ENCODE measurements at regions not wholly inside any gene's neighbourhood (a gene's known extent, or its start where the extent isn't known, plus 50 kb on each side); places are given as distances from the start of the nearest gene placed in this dataset.

DNA sequence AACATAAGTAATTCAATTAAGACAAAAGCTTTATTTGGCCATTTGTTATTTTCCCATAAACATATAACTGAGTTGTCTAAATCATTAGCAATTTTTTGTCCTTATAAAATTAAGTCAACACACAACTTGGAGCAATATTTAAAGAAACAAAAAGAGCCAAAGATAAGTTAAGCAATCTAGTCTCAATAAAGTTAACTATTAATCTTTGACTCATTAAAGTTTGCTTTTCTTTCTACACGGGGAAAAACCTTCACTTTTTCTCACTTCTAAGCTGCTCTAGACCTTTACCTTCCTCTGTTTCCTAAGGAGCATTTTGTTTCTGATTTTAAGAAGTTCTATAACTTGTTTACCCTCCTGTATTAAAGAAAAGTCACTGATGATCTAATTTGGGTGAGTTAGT, 867.1 kb upstream of the PHF14 start:
- TF ChIP-seq EZH2 (IDR thresholded peaks at IDR 0.05; ENCODE audit: low read length): no peak
- TF ChIP-seq, protein P1, sequence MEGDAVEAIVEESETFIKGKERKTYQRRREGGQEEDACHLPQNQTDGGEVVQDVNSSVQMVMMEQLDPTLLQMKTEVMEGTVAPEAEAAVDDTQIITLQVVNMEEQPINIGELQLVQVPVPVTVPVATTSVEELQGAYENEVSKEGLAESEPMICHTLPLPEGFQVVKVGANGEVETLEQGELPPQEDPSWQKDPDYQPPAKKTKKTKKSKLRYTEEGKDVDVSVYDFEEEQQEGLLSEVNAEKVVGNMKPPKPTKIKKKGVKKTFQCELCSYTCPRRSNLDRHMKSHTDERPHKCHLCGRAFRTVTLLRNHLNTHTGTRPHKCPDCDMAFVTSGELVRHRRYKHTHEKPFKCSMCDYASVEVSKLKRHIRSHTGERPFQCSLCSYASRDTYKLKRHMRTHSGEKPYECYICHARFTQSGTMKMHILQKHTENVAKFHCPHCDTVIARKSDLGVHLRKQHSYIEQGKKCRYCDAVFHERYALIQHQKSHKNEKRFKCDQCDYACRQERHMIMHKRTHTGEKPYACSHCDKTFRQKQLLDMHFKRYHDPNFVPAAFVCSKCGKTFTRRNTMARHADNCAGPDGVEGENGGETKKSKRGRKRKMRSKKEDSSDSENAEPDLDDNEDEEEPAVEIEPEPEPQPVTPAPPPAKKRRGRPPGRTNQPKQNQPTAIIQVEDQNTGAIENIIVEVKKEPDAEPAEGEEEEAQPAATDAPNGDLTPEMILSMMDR (optimal IDR thresholded peaks at IDR 0.05 in 1 of 3, IDR thresholded peaks at IDR 0.05 in 1 of 3, conservative IDR thresholded peaks at IDR 0.05 in 1 of 3; ENCODE audit: extremely low read depth in 1 of 3, insufficient read depth in 2 of 3, low read length in 3 of 3): no peak
- Histone ChIP-seq H3K36me3 (ENCODE audit: control insufficient read depth in 2 of 2, extremely low read depth in 1 of 2, insufficient read depth in 2 of 2, low read length in 2 of 2) (no peaks in the 10 kb centered on the region), H3K4me2 (ENCODE audit: control insufficient read depth, extremely low read depth, insufficient read depth, low read depth, low read length) (no peak overlapping the region), H3K9me3 (ENCODE audit: control insufficient read depth, low read depth, low read length) (no peaks in the 10 kb centered on the region), H2AFZ (ENCODE audit: control insufficient read depth, low read length) (no peak overlapping the region), H3K4me3 (ENCODE audit: control insufficient read depth in 2 of 3, extremely low read depth in 1 of 3, insufficient read depth in 2 of 3, low read depth in 1 of 3, low read length in 3 of 3) (no peak overlapping the region), H3K27me3 (ENCODE audit: control insufficient read depth, extremely low read depth, insufficient read depth, low read length) (no peaks in the 10 kb centered on the region), H3K27ac (ENCODE audit: control insufficient read depth, insufficient read depth, low read length) (no peak overlapping the region), H3K4me1 (ENCODE audit: control insufficient read depth, extremely low read depth, insufficient read depth, low read length) (no peaks in the 10 kb centered on the region), H3K9ac (ENCODE audit: control insufficient read depth, extremely low read depth, insufficient read depth, low read length) (no peak overlapping the region), H3K79me2 (ENCODE audit: control insufficient read depth, insufficient read depth, low read length) (no peaks in the 10 kb centered on the region), H4K20me1 (ENCODE audit: control insufficient read depth, extremely low read depth, insufficient read depth, low read length) (no peaks in the 10 kb centered on the region), H3K9me1 (ENCODE audit: control insufficient read depth, extremely low read depth, insufficient read depth, low read length) (no peaks in the 10 kb centered on the region)
- no peak for DNase-seq (ENCODE audit: low read depth, low spot score)
- FAIRE-seq: no peak
- dilution Hi-C loops (cut with MboI; ENCODE audit: extremely low pct_ligation_motif_present, low sequenced_read_pairs): no loop called here

DNA sequence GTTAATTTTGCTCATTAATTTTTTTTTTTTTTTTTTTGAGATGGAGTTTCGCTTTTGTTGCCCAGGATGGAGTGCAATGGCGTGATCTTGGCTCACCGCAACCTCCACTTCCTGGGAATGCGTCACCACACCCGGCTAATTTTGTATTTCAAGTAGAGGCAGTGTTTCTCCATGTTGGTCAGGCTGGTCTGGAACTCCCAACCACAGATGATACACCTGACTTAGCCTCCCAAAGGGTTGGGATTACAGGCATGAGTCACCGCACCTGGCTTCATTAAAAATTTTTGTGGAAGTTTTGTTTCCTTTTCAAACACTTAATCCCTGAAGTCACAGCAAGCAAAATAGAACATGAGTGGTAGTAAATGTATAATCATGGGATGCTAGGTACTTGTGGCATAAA, 857.2 kb upstream of the PHF14 start:
- dilution Hi-C loops (cut with MboI; ENCODE audit: extremely low pct_ligation_motif_present, low sequenced_read_pairs): no loop called here
- H2AFZ ChIP-seq (ENCODE audit: control insufficient read depth, low read length): no peak overlapping the region
- no peaks in the 10 kb centered on the region for H3K27me3 ChIP-seq (ENCODE audit: control insufficient read depth, extremely low read depth, insufficient read depth, low read length)
- no peaks in the 10 kb centered on the region for H3K9me3 ChIP-seq (ENCODE audit: control insufficient read depth, low read depth, low read length)
- no peak overlapping the region for H3K4me3 ChIP-seq (ENCODE audit: control insufficient read depth in 2 of 3, extremely low read depth in 1 of 3, insufficient read depth in 2 of 3, low read depth in 1 of 3, low read length in 3 of 3)
- FAIRE-seq: no peak
- H3K4me1 ChIP-seq (ENCODE audit: control insufficient read depth, extremely low read depth, insufficient read depth, low read length): no peaks in the 10 kb centered on the region
- H3K9me1 ChIP-seq (ENCODE audit: control insufficient read depth, extremely low read depth, insufficient read depth, low read length): no peaks in the 10 kb centered on the region
- H3K36me3 ChIP-seq (ENCODE audit: control insufficient read depth in 2 of 2, extremely low read depth in 1 of 2, insufficient read depth in 2 of 2, low read length in 2 of 2): no peaks in the 10 kb centered on the region
- H3K4me2 ChIP-seq (ENCODE audit: control insufficient read depth, extremely low read depth, insufficient read depth, low read depth, low read length): no peak overlapping the region
- H3K27ac ChIP-seq (ENCODE audit: control insufficient read depth, insufficient read depth, low read length): no peak overlapping the region
- no peaks in the 10 kb centered on the region for H4K20me1 ChIP-seq (ENCODE audit: control insufficient read depth, extremely low read depth, insufficient read depth, low read length)
- no peak overlapping the region for H3K9ac ChIP-seq (ENCODE audit: control insufficient read depth, extremely low read depth, insufficient read depth, low read length)
- no peak for TF ChIP-seq EZH2 (IDR thresholded peaks at IDR 0.05; ENCODE audit: low read length)
- TF ChIP-seq, protein P1 (optimal IDR thresholded peaks at IDR 0.05 in 1 of 3, IDR thresholded peaks at IDR 0.05 in 1 of 3, conservative IDR thresholded peaks at IDR 0.05 in 1 of 3; ENCODE audit: extremely low read depth in 1 of 3, insufficient read depth in 2 of 3, low read length in 3 of 3): no peak
- H3K79me2 ChIP-seq (ENCODE audit: control insufficient read depth, insufficient read depth, low read length): no peaks in the 10 kb centered on the region
- no peak for DNase-seq (ENCODE audit: low read depth, low spot score)

Data from keratinocyte (primary cell).